ENCODE measurements at regions not wholly inside any gene's neighbourhood (a gene's known extent, or its start where the extent isn't known, plus 50 kb on each side); places are given as distances from the start of the nearest gene placed in this dataset.
"Not testable (repeated sequence)": the region's sequence is repeated elsewhere in the genome, so short reads cannot be mapped to it uniquely, and the experiment has no call there.

DNA sequence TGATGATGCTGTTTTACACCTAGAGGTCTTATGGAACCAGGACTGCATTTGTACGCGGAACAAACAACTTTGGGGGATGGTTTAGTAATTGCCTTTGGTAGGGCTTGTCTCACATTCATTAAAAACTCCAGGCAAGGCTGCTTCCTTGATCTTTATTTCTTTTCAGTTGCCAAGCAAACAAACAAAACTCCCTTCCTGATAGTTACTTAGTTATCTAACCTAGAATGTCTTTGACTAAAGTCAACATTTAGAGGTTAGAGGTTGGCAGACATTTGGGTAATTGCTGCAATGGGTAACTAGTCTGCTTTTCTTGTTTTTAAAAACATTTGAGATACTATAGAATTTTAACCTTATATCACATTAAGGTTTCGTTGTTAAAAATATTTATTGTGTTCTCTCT, 500.9 kb upstream of the PTBP2 start:
- intact Hi-C loops (cut with micrococcal nuclease), result no loop called here
- ChIA-PET POLR2A (no interaction called here), CTCF (no interaction called here)
- DNase-seq, result no peak
- no peaks in the 10 kb centered on the region for H3K27me3 Mint-ChIP-seq
- H3K4me1 Mint-ChIP-seq (ENCODE audit: low read depth), result no peaks in the 10 kb centered on the region
- H3K9me3 Mint-ChIP-seq, result no peaks in the 10 kb centered on the region
- TF ChIP-seq, protein P1, sequence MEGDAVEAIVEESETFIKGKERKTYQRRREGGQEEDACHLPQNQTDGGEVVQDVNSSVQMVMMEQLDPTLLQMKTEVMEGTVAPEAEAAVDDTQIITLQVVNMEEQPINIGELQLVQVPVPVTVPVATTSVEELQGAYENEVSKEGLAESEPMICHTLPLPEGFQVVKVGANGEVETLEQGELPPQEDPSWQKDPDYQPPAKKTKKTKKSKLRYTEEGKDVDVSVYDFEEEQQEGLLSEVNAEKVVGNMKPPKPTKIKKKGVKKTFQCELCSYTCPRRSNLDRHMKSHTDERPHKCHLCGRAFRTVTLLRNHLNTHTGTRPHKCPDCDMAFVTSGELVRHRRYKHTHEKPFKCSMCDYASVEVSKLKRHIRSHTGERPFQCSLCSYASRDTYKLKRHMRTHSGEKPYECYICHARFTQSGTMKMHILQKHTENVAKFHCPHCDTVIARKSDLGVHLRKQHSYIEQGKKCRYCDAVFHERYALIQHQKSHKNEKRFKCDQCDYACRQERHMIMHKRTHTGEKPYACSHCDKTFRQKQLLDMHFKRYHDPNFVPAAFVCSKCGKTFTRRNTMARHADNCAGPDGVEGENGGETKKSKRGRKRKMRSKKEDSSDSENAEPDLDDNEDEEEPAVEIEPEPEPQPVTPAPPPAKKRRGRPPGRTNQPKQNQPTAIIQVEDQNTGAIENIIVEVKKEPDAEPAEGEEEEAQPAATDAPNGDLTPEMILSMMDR (IDR thresholded peaks at IDR 0.05), result no peak
- H3K4me3 Mint-ChIP-seq, result no peak overlapping the region
- no peak for ATAC-seq
- no peak overlapping the region for H3K27ac Mint-ChIP-seq
- H3K36me3 Mint-ChIP-seq (ENCODE audit: low read depth), result no peaks in the 10 kb centered on the region

DNA sequence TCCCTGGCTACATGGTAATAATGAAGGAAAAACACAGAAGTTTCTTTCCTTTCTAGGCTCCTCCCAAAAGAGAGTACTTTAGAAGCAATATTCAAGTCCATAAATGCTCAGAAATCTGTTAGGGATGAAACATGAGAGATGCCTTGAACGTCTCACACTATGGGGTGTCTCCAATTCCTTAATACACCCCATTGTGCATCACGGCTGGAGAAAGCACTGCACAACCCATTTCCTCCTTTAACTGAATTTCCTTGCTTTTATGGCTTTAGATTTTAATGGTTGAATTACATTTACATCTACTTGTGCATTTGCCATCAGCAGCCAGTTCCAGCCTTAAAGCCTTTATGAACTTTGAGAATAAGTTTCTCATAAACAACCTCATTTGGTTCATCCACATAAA, 498.9 kb upstream of the PTBP2 start:
- H3K4me3 Mint-ChIP-seq, result no peak overlapping the region
- no peaks in the 10 kb centered on the region for H3K36me3 Mint-ChIP-seq (ENCODE audit: low read depth)
- ChIA-PET POLR2A (no interaction called here), CTCF (no interaction called here)
- H3K4me1 Mint-ChIP-seq (ENCODE audit: low read depth), result no peaks in the 10 kb centered on the region
- intact Hi-C loops (cut with micrococcal nuclease), result no loop called here
- no peaks in the 10 kb centered on the region for H3K9me3 Mint-ChIP-seq
- DNase-seq, result no peak
- no peaks in the 10 kb centered on the region for H3K27me3 Mint-ChIP-seq
- ATAC-seq, result no peak
- no peak overlapping the region for H3K27ac Mint-ChIP-seq
- TF ChIP-seq, protein P1 (IDR thresholded peaks at IDR 0.05), result no peak

DNA sequence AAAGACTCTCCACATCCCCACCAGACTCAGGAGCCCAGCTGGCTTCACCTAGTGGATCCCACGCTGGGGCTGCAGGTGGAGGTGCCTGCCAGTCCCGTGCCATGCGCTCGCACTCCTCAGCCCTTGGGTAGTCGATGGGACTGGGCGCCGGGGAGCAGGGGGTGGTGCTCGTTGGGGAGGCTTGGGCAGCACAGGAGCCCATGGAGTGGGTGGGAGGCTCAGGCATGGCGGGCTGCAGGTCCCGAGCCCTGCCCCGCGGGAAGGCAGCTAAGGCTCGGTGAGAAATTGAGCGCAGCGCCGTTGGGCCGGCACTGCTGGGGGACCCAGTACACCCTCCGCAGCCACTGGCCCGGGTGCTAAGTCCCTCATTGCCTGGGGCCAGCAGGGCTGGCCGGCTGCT, 497.4 kb upstream of the PTBP2 start:
- ATAC-seq; H3K4me3 Mint-ChIP-seq; DNase-seq; H3K36me3 Mint-ChIP-seq (ENCODE audit: low read depth); POLR2A ChIA-PET; H3K27me3 Mint-ChIP-seq; H3K27ac Mint-ChIP-seq; H3K4me1 Mint-ChIP-seq (ENCODE audit: low read depth); H3K9me3 Mint-ChIP-seq; CTCF ChIA-PET; intact Hi-C loops (cut with micrococcal nuclease): not testable (repeated sequence)

DNA sequence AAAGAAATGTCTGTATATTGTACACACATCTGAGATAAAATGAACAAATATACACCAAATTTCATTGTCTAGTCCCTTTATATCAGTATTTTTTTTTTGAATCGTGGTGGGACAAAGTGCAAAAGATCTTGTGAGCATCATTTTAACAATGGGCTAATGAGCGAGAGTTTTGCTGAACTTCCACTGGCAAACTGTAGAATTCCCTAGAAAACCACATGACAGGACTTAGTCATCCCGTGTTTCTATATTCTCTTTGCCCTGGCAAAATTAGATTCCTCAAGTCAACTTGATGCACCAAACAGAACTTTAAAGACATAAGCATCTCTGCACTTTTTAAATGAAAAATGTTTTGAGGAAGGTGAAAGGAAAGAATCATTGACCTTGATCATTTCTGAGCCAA, 488.2 kb upstream of the PTBP2 start:
- Mint-ChIP-seq H3K36me3 (ENCODE audit: low read depth) (no peaks in the 10 kb centered on the region), H3K27me3 (no peaks in the 10 kb centered on the region), H3K27ac (no peak overlapping the region), H3K4me1 (ENCODE audit: low read depth) (no peaks in the 10 kb centered on the region), H3K4me3 (no peak overlapping the region), H3K9me3 (no peaks in the 10 kb centered on the region)
- ChIA-PET POLR2A (no interaction called here), CTCF (no interaction called here)
- no peak for ATAC-seq
- intact Hi-C loops (cut with micrococcal nuclease), result no loop called here
- TF ChIP-seq, protein P1 (IDR thresholded peaks at IDR 0.05), result no peak
- no peak for DNase-seq

DNA sequence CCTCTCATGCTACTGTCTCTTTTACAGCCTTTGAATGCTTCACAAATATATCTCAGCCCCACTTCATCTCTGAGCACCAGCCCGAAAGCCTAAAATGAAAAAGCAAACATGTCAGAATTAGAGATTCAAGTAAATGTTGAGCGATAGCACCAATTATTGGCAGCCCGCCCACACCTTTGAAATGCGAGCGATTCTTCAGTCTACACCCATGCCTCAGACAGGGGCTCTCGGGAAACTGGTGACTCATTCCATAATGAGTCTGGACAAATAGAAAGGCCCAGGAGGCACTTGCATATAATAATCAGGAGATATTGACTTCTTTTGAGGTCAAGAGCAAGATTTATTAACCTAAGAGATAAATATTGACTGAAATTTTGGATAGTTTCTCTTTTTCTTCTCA, 487.3 kb upstream of the PTBP2 start:
- TF ChIP-seq, protein P1 (IDR thresholded peaks at IDR 0.05), result no peak
- Mint-ChIP-seq H3K36me3 (ENCODE audit: low read depth) (no peaks in the 10 kb centered on the region), H3K9me3 (no peaks in the 10 kb centered on the region), H3K27ac (no peak overlapping the region), H3K4me1 (ENCODE audit: low read depth) (no peaks in the 10 kb centered on the region), H3K4me3 (no peak overlapping the region), H3K27me3 (no peaks in the 10 kb centered on the region)
- ATAC-seq (no peak), DNase-seq (no peak)
- ChIA-PET CTCF (no interaction called here), POLR2A (no interaction called here)
- intact Hi-C loops (cut with micrococcal nuclease), result no loop called here

DNA sequence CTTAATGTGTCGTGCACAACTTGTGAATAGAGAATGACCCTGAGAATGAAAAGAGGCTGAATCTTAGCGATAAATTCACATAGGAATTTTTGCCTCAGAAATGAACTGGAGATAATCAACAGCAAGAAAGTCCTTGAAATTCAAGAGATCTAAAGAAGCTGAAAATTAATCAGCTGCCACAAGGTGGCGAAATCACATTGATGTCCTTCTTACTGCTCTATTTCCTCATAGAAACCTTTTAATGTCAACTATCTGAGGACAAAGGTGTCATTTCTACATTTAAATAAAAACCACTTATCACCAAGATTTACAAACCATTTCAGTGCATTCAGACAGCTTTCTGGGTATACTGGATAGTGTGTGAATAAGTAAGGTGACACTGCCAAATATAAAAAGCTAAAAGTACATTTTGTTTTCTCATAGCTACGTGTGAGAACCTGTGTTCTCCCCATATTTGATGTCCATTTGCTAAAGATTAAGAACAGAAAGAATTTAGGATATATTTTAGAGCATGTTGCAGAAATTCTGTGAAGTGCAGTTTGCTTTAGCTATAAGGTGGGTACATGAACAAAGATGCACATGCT, 485.3 kb upstream of the PTBP2 start:
- H3K4me1 Mint-ChIP-seq (ENCODE audit: low read depth), result no peaks in the 10 kb centered on the region
- no peak overlapping the region for H3K27ac Mint-ChIP-seq
- CTCF ChIA-PET, result interaction anchor here (1.1 to 1.3 kb wide), 2 partner anchors 118 to 206 kb away, joined by 3 read pairs; no protein-coding TSS in a partner anchor
- no peaks in the 10 kb centered on the region for H3K9me3 Mint-ChIP-seq
- DNase-seq, result peak; percentile 37
- TF ChIP-seq, protein P1 (IDR thresholded peaks at IDR 0.05), result peak; percentile 42
- POLR2A ChIA-PET, result no interaction called here
- no peaks in the 10 kb centered on the region for H3K27me3 Mint-ChIP-seq
- no peak for ATAC-seq
- H3K4me3 Mint-ChIP-seq, result no peak overlapping the region
- H3K36me3 Mint-ChIP-seq (ENCODE audit: low read depth), result no peaks in the 10 kb centered on the region
- intact Hi-C loops (cut with micrococcal nuclease), result no loop called here

Measured in activated CD8-positive, alpha-beta T cell treated with anti-CD3 and anti-CD28 coated beads for 36 hours (primary cell).